Gastrocnemius medialis (tissue), 4 donors: ENCODE measurements at regions not wholly inside any gene's neighbourhood (a gene's known extent, or its start where the extent isn't known, plus 50 kb on each side); places are given as distances from the start of the nearest gene placed in this dataset.

ENCODE experiments used
- ATAC-seq, 2 donors: fragments of 150-250 bp; one replicate each; pipeline ENCODE4 v1.9.1; 2016
- DNase-seq, 2 donors: peaks; one replicate each; pipeline ENCODE4 v3.0.0-alpha.2; 2019
- H3K27ac ChIP-seq, 4 donors: fragments of 200-600 bp; sonication (generic); 1 replicate in 1 of 4; 2 replicates in 3 of 4; pipeline ENCODE4 v1.5.1; 2016 to 2018; ENCODE audit warnings: mild to moderate bottlenecking in 2 of 4, moderate library complexity in 1 of 4
- H3K27me3 ChIP-seq, 3 donors: fragments of 200-600 bp; sonication (generic) in 2 of 3; 1 replicate in 1 of 3; 2 replicates in 2 of 3; pipeline versions ENCODE4 v1.5.1 to v1.6.0; 2016 to 2019; ENCODE audit warnings: mild to moderate bottlenecking in 1 of 3, moderate library complexity in 1 of 3
- H3K36me3 ChIP-seq, 2 donors: fragments of 200-600 bp; sonication (generic) in 1 of 2; one replicate each; pipeline ENCODE4 v1.5.1; 2017 to 2018
- H3K4me1 ChIP-seq, 2 donors: fragments of 200-600 bp; sonication (generic) in 1 of 2; one replicate each; pipeline ENCODE4 v1.5.1; 2016 to 2017; ENCODE audit warnings: mild to moderate bottlenecking in 2 of 2
- H3K4me3 ChIP-seq, 4 donors: fragments of 200-600 bp; sonication (generic) in 3 of 4; 1 replicate in 1 of 4; 2 replicates in 3 of 4; pipeline ENCODE4 v1.5.1; 2016 to 2019; ENCODE audit warnings: mild to moderate bottlenecking in 2 of 4
- H3K9me3 ChIP-seq, 3 donors: fragments of 200-600 bp; sonication (generic) in 2 of 3; 1 replicate in 1 of 3; 2 replicates in 2 of 3; pipeline ENCODE4 v1.5.1; 2016 to 2019
- CTCF ChIP-seq, 5 experiments: fragments of 450-650 bp in 3 of 5; fragments of 200-600 bp in 2 of 5; sonication (generic) in 2 of 5; IDR thresholded peaks in 4 of 5; conservative IDR thresholded peaks in 1 of 5; 1 replicate in 4 of 5; 2 replicates in 1 of 5; pipeline ENCODE4 v1.5.1; 2016 to 2019; ENCODE audit warnings: antibody characterized with exemption in 5 of 5, mild to moderate bottlenecking in 3 of 5, moderate library complexity in 3 of 5
- POLR2A ChIP-seq, 2 donors: fragments of 450-650 bp; IDR thresholded peaks; one replicate each; pipeline ENCODE4 v1.6.1; 2017; ENCODE audit warnings: antibody characterized with exemption in 2 of 2, mild to moderate bottlenecking in 2 of 2, moderate library complexity in 2 of 2
- in situ Hi-C, 4 donors: fragments of 200-750 bp; cut with MboI; loops; one replicate each; pipeline versions ENCODE4 v1.15.0 to v1.8.0; 2017; ENCODE audit warnings: low sequenced_read_pairs in 4 of 4
- intact Hi-C: fragments of 100-400 bp; cut with DNase I; formaldehyde crosslinking; loops from one replicate; pipeline ENCODE4 v1.15.1; 2023; ENCODE audit warnings: low total_unique reads

GRCh38 chr16:52212841-52213240, 334.1 kb downstream of the TOX3 start:
- ATAC-seq, result no peak
- Histone ChIP-seq H3K36me3 (no peaks in the 10 kb centered on the region), H3K27ac (no peak overlapping the region), H3K9me3 (no peaks in the 10 kb centered on the region), H3K4me3 (no peak overlapping the region), H3K4me1 (no peaks in the 10 kb centered on the region), H3K27me3 (no peaks in the 10 kb centered on the region)
- in situ Hi-C loops, result no loop called here
- TF ChIP-seq CTCF (IDR thresholded peaks at IDR 0.05 in 4 of 5, conservative IDR thresholded peaks at IDR 0.05 in 1 of 5) (no peak), POLR2A (IDR thresholded peaks at IDR 0.05) (no peak)
- intact Hi-C loops, result no loop called here
- no peak for DNase-seq

GRCh38 chr16:52209227-52209626, 337.7 kb downstream of the TOX3 start:
- in situ Hi-C loops, result no loop called here
- Histone ChIP-seq H3K4me1 (no peaks in the 10 kb centered on the region), H3K36me3 (no peaks in the 10 kb centered on the region), H3K27me3 (no peaks in the 10 kb centered on the region), H3K4me3 (no peak overlapping the region), H3K27ac (no peak overlapping the region), H3K9me3 (no peaks in the 10 kb centered on the region)
- intact Hi-C loops, result no loop called here
- DNase-seq, result no peak
- no peak for TF ChIP-seq POLR2A (IDR thresholded peaks at IDR 0.05)
- TF ChIP-seq CTCF (IDR thresholded peaks at IDR 0.05 in 4 of 5, conservative IDR thresholded peaks at IDR 0.05 in 1 of 5), result no peak
- ATAC-seq, result no peak

GRCh38 chr16:52203096-52203495, 343.8 kb downstream of the TOX3 start:
- no peak for TF ChIP-seq CTCF (IDR thresholded peaks at IDR 0.05 in 4 of 5, conservative IDR thresholded peaks at IDR 0.05 in 1 of 5)
- TF ChIP-seq POLR2A (IDR thresholded peaks at IDR 0.05), result no peak
- no peaks in the 10 kb centered on the region for H3K36me3 ChIP-seq
- no peak overlapping the region for H3K27ac ChIP-seq
- in situ Hi-C loops (no loop called here), intact Hi-C loops (no loop called here)
- H3K27me3 ChIP-seq, result no peaks in the 10 kb centered on the region
- H3K4me1 ChIP-seq, result no peaks in the 10 kb centered on the region
- ATAC-seq (no peak), DNase-seq (no peak)
- H3K4me3 ChIP-seq, result no peak overlapping the region
- H3K9me3 ChIP-seq, result no peaks in the 10 kb centered on the region

- no peak for ATAC-seq
- no peaks in the 10 kb centered on the region for H3K4me1 ChIP-seq
- TF ChIP-seq CTCF (IDR thresholded peaks at IDR 0.05 in 4 of 5, conservative IDR thresholded peaks at IDR 0.05 in 1 of 5), result no peak
- TF ChIP-seq POLR2A (IDR thresholded peaks at IDR 0.05), result no peak
- no peak for DNase-seq
- intact Hi-C loops, result loop anchor here (5.0 kb wide), 2 partner anchors 719 to 829 kb away; no protein-coding TSS in a partner anchor
- in situ Hi-C loops, result loop anchor here in 1 of 4 donors (25.0 kb wide), 1 partner anchor 719 kb away; no protein-coding TSS in a partner anchor
- H3K4me3 ChIP-seq, result no peak overlapping the region
- H3K27me3 ChIP-seq, result no peaks in the 10 kb centered on the region
- no peak overlapping the region for H3K27ac ChIP-seq
- no peaks in the 10 kb centered on the region for H3K9me3 ChIP-seq
- H3K36me3 ChIP-seq, result no peaks in the 10 kb centered on the region
Measured at GRCh38 chr16:52193441-52193840, 353.5 kb downstream of the TOX3 start.

GRCh38 chr16:52191531-52192134, 355.3 kb downstream of the TOX3 start:
- TF ChIP-seq CTCF (IDR thresholded peaks at IDR 0.05 in 4 of 5, conservative IDR thresholded peaks at IDR 0.05 in 1 of 5) (peak; percentile 47 to 70 (median 58)), POLR2A (IDR thresholded peaks at IDR 0.05) (no peak)
- DNase-seq (peak in 1 of 2 donors; percentile 14), ATAC-seq (no peak)
- no peaks in the 10 kb centered on the region for H3K27me3 ChIP-seq
- intact Hi-C loops, result loop anchor here (5.0 kb wide), 2 partner anchors 721 to 831 kb away; no protein-coding TSS in a partner anchor
- no peaks in the 10 kb centered on the region for H3K36me3 ChIP-seq
- no peaks in the 10 kb centered on the region for H3K4me1 ChIP-seq
- in situ Hi-C loops, result loop anchor here in 1 of 4 donors (25.0 kb wide), 1 partner anchor 721 kb away; no protein-coding TSS in a partner anchor
- H3K27ac ChIP-seq, result no peak overlapping the region
- H3K4me3 ChIP-seq, result no peak overlapping the region
- H3K9me3 ChIP-seq, result no peaks in the 10 kb centered on the region
